ENCODE measurements at regions not wholly inside any gene's neighbourhood (a gene's known extent, or its start where the extent isn't known, plus 50 kb on each side); places are given as distances from the start of the nearest gene placed in this dataset.

DNA sequence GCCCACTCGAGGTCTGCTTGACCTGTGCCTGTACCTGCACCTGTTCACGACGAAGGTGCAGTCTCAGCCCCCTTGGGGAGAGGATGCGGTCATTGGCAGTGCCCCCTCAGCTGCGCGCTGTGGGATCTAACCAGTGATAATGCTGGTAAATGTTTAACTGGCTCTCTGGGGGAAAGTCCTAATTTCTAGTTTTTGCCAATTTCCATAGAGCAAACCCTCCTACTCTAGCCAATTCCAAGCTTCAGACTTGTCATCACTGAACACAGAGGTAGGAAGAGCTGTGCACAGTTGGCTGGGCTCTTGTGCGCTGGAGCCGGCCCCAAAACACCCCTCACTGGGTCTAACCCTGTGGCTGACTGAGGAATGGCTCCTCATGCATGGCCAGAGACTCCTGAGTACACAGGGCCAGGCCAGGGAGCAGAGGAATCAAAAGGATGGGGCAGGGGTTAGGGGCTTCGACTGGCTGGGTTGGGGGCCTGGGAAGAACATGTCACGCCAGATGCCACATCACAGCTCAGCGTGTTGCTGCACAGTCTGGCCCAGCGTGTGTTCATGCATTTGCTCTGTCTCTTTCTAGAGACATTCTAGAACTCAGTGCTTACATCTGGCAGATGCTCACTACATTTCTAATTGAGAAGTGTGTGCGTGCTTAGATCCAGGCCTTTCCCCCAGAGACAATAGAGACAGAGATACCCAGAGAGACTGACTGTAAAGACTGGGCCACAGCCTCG is 270.8 kb downstream of the BCOR start:
- TF ChIP-seq POLR2A (IDR thresholded peaks at IDR 0.05): no peak
- TF ChIP-seq, protein P1, sequence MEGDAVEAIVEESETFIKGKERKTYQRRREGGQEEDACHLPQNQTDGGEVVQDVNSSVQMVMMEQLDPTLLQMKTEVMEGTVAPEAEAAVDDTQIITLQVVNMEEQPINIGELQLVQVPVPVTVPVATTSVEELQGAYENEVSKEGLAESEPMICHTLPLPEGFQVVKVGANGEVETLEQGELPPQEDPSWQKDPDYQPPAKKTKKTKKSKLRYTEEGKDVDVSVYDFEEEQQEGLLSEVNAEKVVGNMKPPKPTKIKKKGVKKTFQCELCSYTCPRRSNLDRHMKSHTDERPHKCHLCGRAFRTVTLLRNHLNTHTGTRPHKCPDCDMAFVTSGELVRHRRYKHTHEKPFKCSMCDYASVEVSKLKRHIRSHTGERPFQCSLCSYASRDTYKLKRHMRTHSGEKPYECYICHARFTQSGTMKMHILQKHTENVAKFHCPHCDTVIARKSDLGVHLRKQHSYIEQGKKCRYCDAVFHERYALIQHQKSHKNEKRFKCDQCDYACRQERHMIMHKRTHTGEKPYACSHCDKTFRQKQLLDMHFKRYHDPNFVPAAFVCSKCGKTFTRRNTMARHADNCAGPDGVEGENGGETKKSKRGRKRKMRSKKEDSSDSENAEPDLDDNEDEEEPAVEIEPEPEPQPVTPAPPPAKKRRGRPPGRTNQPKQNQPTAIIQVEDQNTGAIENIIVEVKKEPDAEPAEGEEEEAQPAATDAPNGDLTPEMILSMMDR (IDR thresholded peaks at IDR 0.05): no peak

Measured in thyroid gland (tissue), 4 donors.